ENCODE measurements at regions not wholly inside any gene's neighbourhood (a gene's known extent, or its start where the extent isn't known, plus 50 kb on each side); places are given as distances from the start of the nearest gene placed in this dataset.

DNA sequence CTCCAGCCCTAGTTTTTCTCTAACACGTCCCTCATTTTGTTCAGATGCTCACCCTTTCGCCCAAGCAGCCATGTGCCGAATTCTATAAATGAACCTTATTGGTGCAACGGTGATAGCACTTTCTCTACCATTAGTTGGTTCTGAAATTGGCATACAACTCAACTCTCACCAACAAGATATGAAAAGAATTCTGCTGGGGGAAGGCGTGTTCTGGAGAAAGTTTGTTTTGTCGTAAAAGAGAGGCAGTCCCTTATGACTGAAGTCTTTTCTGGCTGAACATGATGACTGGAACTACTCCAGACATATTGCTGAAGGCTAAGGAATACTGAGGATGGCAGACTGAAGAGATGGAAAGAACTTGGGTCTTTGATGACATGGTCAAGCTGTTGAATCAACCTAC lies 91.8 kb upstream of the UBE2E2 start:
- intact Hi-C loops (cut with DNase I), result no loop called here
- ATAC-seq (no peak), DNase-seq (no peak)
- H3K27ac ChIP-seq, result no peak overlapping the region
- no peaks in the 10 kb centered on the region for H3K27me3 ChIP-seq (ENCODE audit: low read depth)
- no peak overlapping the region for H3K4me3 ChIP-seq
- H3K4me1 ChIP-seq, result peaks cover 27% of the 10 kb centered on the region
- TF ChIP-seq, protein P1, sequence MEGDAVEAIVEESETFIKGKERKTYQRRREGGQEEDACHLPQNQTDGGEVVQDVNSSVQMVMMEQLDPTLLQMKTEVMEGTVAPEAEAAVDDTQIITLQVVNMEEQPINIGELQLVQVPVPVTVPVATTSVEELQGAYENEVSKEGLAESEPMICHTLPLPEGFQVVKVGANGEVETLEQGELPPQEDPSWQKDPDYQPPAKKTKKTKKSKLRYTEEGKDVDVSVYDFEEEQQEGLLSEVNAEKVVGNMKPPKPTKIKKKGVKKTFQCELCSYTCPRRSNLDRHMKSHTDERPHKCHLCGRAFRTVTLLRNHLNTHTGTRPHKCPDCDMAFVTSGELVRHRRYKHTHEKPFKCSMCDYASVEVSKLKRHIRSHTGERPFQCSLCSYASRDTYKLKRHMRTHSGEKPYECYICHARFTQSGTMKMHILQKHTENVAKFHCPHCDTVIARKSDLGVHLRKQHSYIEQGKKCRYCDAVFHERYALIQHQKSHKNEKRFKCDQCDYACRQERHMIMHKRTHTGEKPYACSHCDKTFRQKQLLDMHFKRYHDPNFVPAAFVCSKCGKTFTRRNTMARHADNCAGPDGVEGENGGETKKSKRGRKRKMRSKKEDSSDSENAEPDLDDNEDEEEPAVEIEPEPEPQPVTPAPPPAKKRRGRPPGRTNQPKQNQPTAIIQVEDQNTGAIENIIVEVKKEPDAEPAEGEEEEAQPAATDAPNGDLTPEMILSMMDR (IDR thresholded peaks at IDR 0.05), result no peak
- H3K36me3 ChIP-seq, result no peaks in the 10 kb centered on the region
- H3K9me3 ChIP-seq, result no peaks in the 10 kb centered on the region

DNA sequence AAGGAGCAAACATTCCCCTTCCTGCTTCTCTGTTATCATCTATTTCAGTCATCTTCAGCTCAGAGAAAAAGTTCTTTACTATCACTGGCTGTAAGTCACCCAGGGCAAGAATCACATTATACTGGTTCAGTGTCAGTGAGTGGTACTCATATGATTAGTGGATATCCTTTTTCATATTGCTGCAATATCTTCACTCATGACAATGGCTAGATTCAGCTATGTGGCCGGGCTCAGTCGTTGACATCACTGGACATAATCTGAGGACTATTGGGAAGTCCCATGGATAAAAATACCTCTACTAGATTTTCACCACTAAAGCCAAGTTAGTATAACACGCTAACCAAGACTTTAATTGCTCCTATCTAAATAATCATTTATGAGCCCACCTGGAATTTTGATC lies 91.3 kb upstream of the UBE2E2 start:
- DNase-seq (no peak), ATAC-seq (no peak)
- intact Hi-C loops (cut with DNase I), result no loop called here
- no peaks in the 10 kb centered on the region for H3K36me3 ChIP-seq
- no peaks in the 10 kb centered on the region for H3K9me3 ChIP-seq
- H3K4me1 ChIP-seq, result peaks cover 27% of the 10 kb centered on the region
- no peak overlapping the region for H3K4me3 ChIP-seq
- no peaks in the 10 kb centered on the region for H3K27me3 ChIP-seq (ENCODE audit: low read depth)
- H3K27ac ChIP-seq, result no peak overlapping the region
- TF ChIP-seq, protein P1 (IDR thresholded peaks at IDR 0.05), result no peak

DNA sequence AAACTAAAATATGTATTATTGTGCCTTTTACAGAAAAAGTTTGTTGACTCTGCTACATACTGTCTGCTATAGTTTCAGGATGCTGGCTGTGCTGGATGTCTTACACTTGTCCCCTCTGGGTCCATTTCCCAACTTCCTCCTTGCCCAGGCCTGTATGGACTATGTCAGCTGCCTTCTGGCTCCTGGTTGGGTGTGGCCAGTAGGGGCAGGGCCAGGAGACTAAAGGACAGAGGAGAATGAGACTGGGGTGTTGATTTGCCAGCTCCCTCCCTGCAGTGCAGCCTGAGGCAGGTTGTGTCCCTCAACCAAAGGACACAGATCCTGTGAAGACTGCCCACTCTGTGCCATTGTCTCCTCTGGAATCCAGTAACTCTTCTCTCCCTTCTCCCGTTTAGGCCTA lies 90.6 kb upstream of the UBE2E2 start:
- ATAC-seq, result peak; percentile 69 to 83
- Histone ChIP-seq H3K4me3 (no peak overlapping the region), H3K9me3 (no peaks in the 10 kb centered on the region), H3K27ac (no peak overlapping the region), H3K27me3 (ENCODE audit: low read depth) (no peaks in the 10 kb centered on the region), H3K36me3 (no peaks in the 10 kb centered on the region), H3K4me1 (peaks cover 27% of the 10 kb centered on the region)
- TF ChIP-seq, protein P1 (IDR thresholded peaks at IDR 0.05), result no peak
- intact Hi-C loops (cut with DNase I), result no loop called here
- DNase-seq, result peak; percentile 65

DNA sequence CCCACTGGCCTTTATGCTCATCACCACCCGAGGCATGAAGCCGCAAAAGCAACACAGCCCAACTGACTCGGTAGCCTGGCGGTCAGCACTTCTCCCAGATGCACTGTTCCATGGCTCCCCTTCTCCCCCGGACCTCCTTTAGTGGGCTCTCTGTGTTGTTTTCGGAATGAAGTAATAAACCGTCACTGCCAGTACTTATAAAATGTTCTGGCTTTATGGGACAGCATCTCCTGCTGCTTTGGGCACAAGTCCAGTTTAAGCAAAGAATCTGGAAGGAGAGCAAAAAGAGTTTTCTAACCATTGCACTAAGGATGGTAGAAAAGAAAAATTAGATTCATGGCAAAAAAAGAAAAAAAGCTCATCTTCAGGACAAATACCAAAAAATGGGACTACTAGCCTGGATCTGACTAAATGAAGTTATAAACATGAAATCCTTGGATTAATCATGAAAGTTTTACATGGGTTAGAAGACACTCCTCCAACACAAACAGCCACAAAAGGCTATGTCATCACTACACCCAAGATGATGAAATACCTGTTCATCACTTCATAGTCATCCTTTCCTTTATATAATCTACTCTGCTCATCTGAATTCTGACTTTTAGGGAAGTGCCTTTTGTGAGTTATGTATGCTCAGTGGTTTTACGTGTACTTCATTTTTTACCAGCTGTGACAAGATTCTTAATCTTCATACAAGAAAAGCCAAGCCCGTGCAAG lies 89.5 kb upstream of the UBE2E2 start:
- ATAC-seq, result peak; percentile 11 to 54
- H3K4me1 ChIP-seq, result peaks cover 27% of the 10 kb centered on the region
- H3K27ac ChIP-seq, result no peak overlapping the region

DNA sequence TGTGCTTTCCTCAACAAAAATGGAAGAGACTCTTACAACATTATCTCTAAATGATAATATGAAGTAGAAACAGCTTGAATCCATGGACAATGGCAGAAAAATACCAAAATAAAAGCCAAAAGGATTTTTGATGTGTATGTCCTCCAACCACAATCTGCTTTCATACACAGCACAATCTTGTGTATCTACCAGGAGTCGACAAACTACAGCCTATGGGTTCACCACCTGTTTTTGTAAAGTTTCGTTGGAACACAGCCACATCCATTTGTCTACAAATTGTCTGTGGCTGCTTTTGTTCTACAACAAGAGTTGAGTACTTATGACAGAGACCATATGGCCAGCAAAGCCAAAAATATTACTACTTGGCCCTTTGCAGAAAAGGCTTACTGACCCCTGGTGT lies 88.7 kb upstream of the UBE2E2 start:
- H3K4me1 ChIP-seq, result peaks cover 27% of the 10 kb centered on the region
- no peaks in the 10 kb centered on the region for H3K36me3 ChIP-seq
- no peak overlapping the region for H3K27ac ChIP-seq
- no peaks in the 10 kb centered on the region for H3K27me3 ChIP-seq (ENCODE audit: low read depth)
- ATAC-seq (no peak), DNase-seq (no peak)
- TF ChIP-seq, protein P1 (IDR thresholded peaks at IDR 0.05), result no peak
- intact Hi-C loops (cut with DNase I), result no loop called here
- H3K9me3 ChIP-seq, result no peaks in the 10 kb centered on the region
- H3K4me3 ChIP-seq, result no peak overlapping the region

More for the DNA sequence above, 89.5 kb upstream of the UBE2E2 start:
- TF ChIP-seq, protein P1 (IDR thresholded peaks at IDR 0.05), result no peak
- no peaks in the 10 kb centered on the region for H3K36me3 ChIP-seq
- no peak overlapping the region for H3K4me3 ChIP-seq
- H3K27me3 ChIP-seq (ENCODE audit: low read depth), result no peaks in the 10 kb centered on the region
- intact Hi-C loops (cut with DNase I), result no loop called here
- H3K9me3 ChIP-seq, result no peaks in the 10 kb centered on the region
- DNase-seq, result no peak
